SK-N-SH (cell line): ENCODE measurements at regions not wholly inside any gene's neighbourhood (a gene's known extent, or its start where the extent isn't known, plus 50 kb on each side); places are given as distances from the start of the nearest gene placed in this dataset.

Source experiments
- CTCF ChIA-PET: fragments of 300-600, 350-600 bp; formaldehyde crosslinking; extraction: SDS; loops from one replicate; lab custom pipeline; 2021; lab: Yijun Ruan, JAX
- POLR2A ChIA-PET: fragments of 350-600 bp; sonication (Branson Sonifier 250); formaldehyde crosslinking; extraction: SDS; loops from one replicate; lab custom pipeline; 2020; ENCODE audit warnings: antibody characterized with exemption, inconsistent platforms; lab: Yijun Ruan, JAX
- DNase-seq: peaks from one replicate; pipeline ENCODE4 v3.0.0; 2012
- H2AFZ ChIP-seq: fragments of 200-600 bp; sonication (generic); 2 replicates; pipeline ENCODE4 v1.8.1; 2016; ENCODE audit warnings: antibody characterized with exemption, mild to moderate bottlenecking, low read depth
- H3F3A ChIP-seq: fragments of 200-600 bp; sonication (generic); replicated peaks from 2 replicates; pipeline ENCODE3; 2016; ENCODE audit warnings: antibody characterized with exemption, mild to moderate bottlenecking; ENCODE audit not compliant: insufficient read depth
- H3K27ac ChIP-seq, 2 experiments: fragments of 200-500 bp in 1 of 2; fragments of 200-600 bp in 1 of 2; sonication (Bioruptor generic) in 1 of 2; sonication (generic), shearing (Covaris generic) in 1 of 2; 2 replicates each; pipeline versions ENCODE4 v1.5.1 to v1.6.1; 2014 to 2016; ENCODE audit warnings: low read depth in 2 of 2, inconsistent platforms in 1 of 2, low read length in 1 of 2, mild to moderate bottlenecking in 1 of 2, mixed read lengths in 1 of 2
- H3K27me3 ChIP-seq: fragments of 200-600 bp; sonication (generic), shearing (Covaris generic); 2 replicates; pipeline ENCODE4 v1.6.1; 2016; ENCODE audit warnings: mixed run types; ENCODE audit not compliant: insufficient read depth
- H3K36me3 ChIP-seq, 2 experiments: fragments of 200-500 bp in 1 of 2; fragments of 200-600 bp in 1 of 2; sonication (Bioruptor generic) in 1 of 2; sonication (generic) in 1 of 2; replicated peaks in 1 of 2; 2 replicates each; pipeline versions ENCODE3 to v1.5.1; 2014 to 2016; ENCODE audit warnings: low read length in 1 of 2, mild to moderate bottlenecking in 1 of 2; ENCODE audit not compliant: insufficient read depth in 2 of 2, control insufficient read depth in 1 of 2
- H3K4me1 ChIP-seq, 2 experiments: fragments of 200-500 bp in 1 of 2; fragments of 200-600 bp in 1 of 2; sonication (Bioruptor generic) in 1 of 2; sonication (generic), shearing (Covaris generic) in 1 of 2; 2 replicates each; pipeline versions ENCODE4 v1.5.1 to v1.6.1; 2014 to 2016; ENCODE audit warnings: low read depth in 1 of 2, low read length in 1 of 2, mixed run types in 1 of 2; ENCODE audit not compliant: insufficient read depth in 2 of 2, control insufficient read depth in 1 of 2
- H3K4me2 ChIP-seq: fragments of 200-600 bp; sonication (generic), shearing (Covaris generic); 2 replicates; pipeline ENCODE4 v1.6.1; 2017; ENCODE audit warnings: mixed run types
- H3K4me3 ChIP-seq, 2 experiments: fragments of 200-500 bp in 1 of 2; fragments of 200-600 bp in 1 of 2; sonication (Bioruptor generic) in 1 of 2; sonication (generic), shearing (Covaris generic) in 1 of 2; 2 replicates each; pipeline versions ENCODE4 v1.5.1 to v1.8.1; 2014 to 2016; ENCODE audit warnings: low read depth in 2 of 2, inconsistent platforms in 1 of 2, low read length in 1 of 2, mild to moderate bottlenecking in 1 of 2, mixed read lengths in 1 of 2, moderate library complexity in 1 of 2
- H3K79me2 ChIP-seq: fragments of 200-600 bp; sonication (generic); 2 replicates; pipeline ENCODE4 v1.8.1; 2017; ENCODE audit warnings: mild to moderate bottlenecking; ENCODE audit not compliant: insufficient read depth
- H3K9ac ChIP-seq: fragments of 200-600 bp; sonication (generic); 2 replicates; pipeline ENCODE4 v1.6.1; 2017; ENCODE audit warnings: mixed run types
- H3K9me2 ChIP-seq: fragments of 200-600 bp; sonication (generic); 2 replicates; pipeline ENCODE4 v1.6.1; 2017; ENCODE audit warnings: mixed run types
- H3K9me3 ChIP-seq: fragments of 200-600 bp; sonication (generic); 2 replicates; pipeline ENCODE4 v1.6.1; 2017; ENCODE audit warnings: mixed run types, mild to moderate bottlenecking, moderate library complexity
- H4K20me1 ChIP-seq: fragments of 200-600 bp; sonication (generic); 2 replicates; pipeline ENCODE4 v1.6.1; 2017; ENCODE audit warnings: mild to moderate bottlenecking, mixed run types; ENCODE audit not compliant: insufficient read depth
- CHD2 ChIP-seq: fragments of 150-350 bp; IDR thresholded peaks from 2 replicates; pipeline ENCODE4 v1.6.1; 2018; ENCODE audit warnings: low read length; ENCODE audit not compliant: partially characterized antibody
- CTCF ChIP-seq: fragments of 200-600 bp; sonication (generic); IDR thresholded peaks from 2 replicates; pipeline ENCODE4 v1.6.1; 2017; ENCODE audit warnings: antibody characterized with exemption, mild to moderate bottlenecking, moderate library complexity
- ELF1 ChIP-seq: IDR thresholded peaks from 2 replicates; pipeline ENCODE4 v1.4.0; 2012
- FOXM1 ChIP-seq: IDR thresholded peaks from 2 replicates; pipeline ENCODE4 v1.4.0; 2012; ENCODE audit warnings: low read depth, mild to moderate bottlenecking
- JUND ChIP-seq: IDR thresholded peaks from 2 replicates; pipeline ENCODE4 v1.4.0; 2012
- MAX ChIP-seq: IDR thresholded peaks from 2 replicates; pipeline ENCODE4 v1.4.0; 2012; ENCODE audit warnings: low read depth
- MEF2A ChIP-seq: IDR thresholded peaks from 2 replicates; pipeline ENCODE4 v1.4.0; 2012; ENCODE audit warnings: low read depth, borderline replicate concordance
- NFIC ChIP-seq: IDR thresholded peaks from 2 replicates; pipeline ENCODE4 v1.4.0; 2012; ENCODE audit warnings: borderline replicate concordance
- NRF1 ChIP-seq: IDR thresholded peaks from 2 replicates; pipeline ENCODE4 v1.6.1; 2012; ENCODE audit warnings: low read depth, mild to moderate bottlenecking, low read length
- POLR2AphosphoS5 ChIP-seq: IDR thresholded peaks from 2 replicates; pipeline ENCODE4 v1.6.1; 2012; ENCODE audit warnings: low read depth, low read length
- RXRA ChIP-seq: IDR thresholded peaks from 2 replicates; pipeline ENCODE4 v1.4.0; 2012; ENCODE audit warnings: low read depth, mild to moderate bottlenecking, borderline replicate concordance
- TAF1 ChIP-seq: IDR thresholded peaks from 2 replicates; pipeline ENCODE4 v1.6.1; 2012; ENCODE audit warnings: low read depth, mild to moderate bottlenecking, low read length, moderate library complexity, borderline replicate concordance
- TCF12 ChIP-seq: IDR thresholded peaks from 2 replicates; pipeline ENCODE4 v1.4.0; 2012
- TEAD4 ChIP-seq: IDR thresholded peaks from 2 replicates; pipeline ENCODE4 v1.4.0; 2012; ENCODE audit warnings: mild to moderate bottlenecking, borderline replicate concordance; ENCODE audit not compliant: insufficient read depth
- USF1 ChIP-seq: IDR thresholded peaks from 2 replicates; pipeline ENCODE4 v1.4.0; 2012; ENCODE audit warnings: low read depth, borderline replicate concordance
- YY1 ChIP-seq: IDR thresholded peaks from 2 replicates; pipeline ENCODE4 v1.4.0; 2012; ENCODE audit warnings: low read depth, mild to moderate bottlenecking
- ZBTB33 ChIP-seq: IDR thresholded peaks from 2 replicates; pipeline ENCODE4 v1.4.0; 2012; ENCODE audit warnings: low read depth, borderline replicate concordance
- WGBS: methylation state at CpG from one replicate; pipeline ENCODE4 v1.1.6; 2017; ENCODE audit warnings: low lambda C conversion rate; 5-methylcytosine and 5-hydroxymethylcytosine counted together

GRCh38 chr18:78922856-78923255 is 56.8 kb upstream of the SALL3 start:
- Histone ChIP-seq H4K20me1 (no peaks in the 10 kb centered on the region), H3K4me1 (no peaks in the 10 kb centered on the region), H3K4me2 (no peak overlapping the region), H3K9ac (no peak overlapping the region), H3K27ac (no peak overlapping the region), H3K4me3 (no peak overlapping the region), H2AFZ (no peak overlapping the region), H3K79me2 (no peaks in the 10 kb centered on the region), H3K27me3 (peaks cover 41% of the 10 kb centered on the region), H3K9me3 (no peaks in the 10 kb centered on the region), H3K36me3 (no peaks in the 10 kb centered on the region), H3F3A (no peaks in the 10 kb centered on the region), H3K9me2 (no peaks in the 10 kb centered on the region)
- CTCF ChIA-PET: no interaction called here
- POLR2A ChIA-PET: no interaction called here
- no peak for DNase-seq
- WGBS: under 1% methylated on average over 16 of the region's 18 CpGs
- no peak for TF ChIP-seq JUND
- TF ChIP-seq TAF1: no peak
- TF ChIP-seq YY1: no peak
- TF ChIP-seq MEF2A: no peak

- no peaks in the 10 kb centered on the region for H4K20me1 ChIP-seq
- ChIA-PET POLR2A (no interaction called here), CTCF (interaction anchor here (0.6 kb wide), 1 partner anchor 27 kb away, joined by 3 read pairs; no protein-coding TSS in a partner anchor)
- H3K27ac ChIP-seq: no peak overlapping the region
- peaks cover 52% of the 10 kb centered on the region for H3K27me3 ChIP-seq
- no peak overlapping the region for H3K9ac ChIP-seq
- DNase-seq: no peak
- no peaks in the 10 kb centered on the region for H3K4me1 ChIP-seq
- H3K79me2 ChIP-seq: no peaks in the 10 kb centered on the region
- no peak overlapping the region for H3K4me2 ChIP-seq
- TF ChIP-seq NFIC: no peak
- TF ChIP-seq ZBTB33: no peak
- TF ChIP-seq TEAD4: no peak
- no peak overlapping the region for H2AFZ ChIP-seq
- no peaks in the 10 kb centered on the region for H3K9me3 ChIP-seq
- H3K9me2 ChIP-seq: no peaks in the 10 kb centered on the region
- no peaks in the 10 kb centered on the region for H3F3A ChIP-seq
- H3K36me3 ChIP-seq: no peaks in the 10 kb centered on the region
- 0% methylated on average over 1 of the region's 14 CpGs for WGBS
- H3K4me3 ChIP-seq: no peak overlapping the region
Observed at GRCh38 chr18:78924301-78924700, 55.3 kb upstream of the SALL3 start.

- H2AFZ ChIP-seq: no peak overlapping the region
- H3F3A ChIP-seq: no peaks in the 10 kb centered on the region
- no peaks in the 10 kb centered on the region for H3K4me1 ChIP-seq
- TF ChIP-seq CTCF (no peak), MAX (no peak), POLR2AphosphoS5 (no peak), FOXM1 (no peak), TCF12 (no peak), USF1 (no peak), CHD2 (no peak), TAF1 (no peak), RXRA (no peak), JUND (no peak), NRF1 (no peak), ELF1 (no peak)
- no peak for DNase-seq
- no peaks in the 10 kb centered on the region for H4K20me1 ChIP-seq
- no peaks in the 10 kb centered on the region for H3K9me3 ChIP-seq
- H3K27ac ChIP-seq: no peak overlapping the region
- no peaks in the 10 kb centered on the region for H3K36me3 ChIP-seq
- H3K9me2 ChIP-seq: no peaks in the 10 kb centered on the region
- H3K79me2 ChIP-seq: no peaks in the 10 kb centered on the region
- H3K27me3 ChIP-seq: peaks cover 58% of the 10 kb centered on the region
- POLR2A ChIA-PET: no interaction called here
- no peak overlapping the region for H3K4me2 ChIP-seq
- no peak overlapping the region for H3K9ac ChIP-seq
- WGBS: 8% methylated on average over 18 of the region's 43 CpGs
- CTCF ChIA-PET: no interaction called here
- H3K4me3 ChIP-seq: no peak overlapping the region
Observed at GRCh38 chr18:78924786-78925540, 54.7 kb upstream of the SALL3 start.
